HEK293 (cell line): ENCODE measurements at regions not wholly inside any gene's neighbourhood (a gene's known extent, or its start where the extent isn't known, plus 50 kb on each side); places are given as distances from the start of the nearest gene placed in this dataset.

Experiments used
- ATF2 ChIP-seq: fragments of 450-650 bp; formaldehyde crosslinking; IDR thresholded peaks from 2 replicates; pipeline ENCODE4 v1.5.1; 2016; ENCODE audit warnings: missing biosample characterization, missing genetic modification characterization, low read depth
- CTCF ChIP-seq: fragments of 450-650 bp; formaldehyde crosslinking; IDR thresholded peaks from 2 replicates; pipeline ENCODE4 v1.5.1; 2016; ENCODE audit warnings: missing biosample characterization, missing genetic modification characterization
- SCRT2 ChIP-seq: fragments of 450-650 bp; formaldehyde crosslinking; IDR thresholded peaks from 2 replicates; pipeline ENCODE4 v1.5.1; 2016; ENCODE audit warnings: missing biosample characterization, missing genetic modification characterization
- ZNF830 ChIP-seq: fragments of 450-650 bp; IDR thresholded peaks from 2 replicates; pipeline ENCODE4 v1.5.0; 2018; ENCODE audit warnings: missing biosample characterization, missing genetic modification characterization, low read depth, mild to moderate bottlenecking, moderate library complexity

- TF ChIP-seq SCRT2 (tag by site-specific recombination) (no peak), CTCF (tag by site-specific recombination) (no peak), ZNF830 (tag by site-specific recombination) (no peak), ATF2 (tag by site-specific recombination) (no peak)
These were observed 59.4 kb upstream of the ATP1B1 start for GRCh38 chr1:169047074-169047473.
